A549 (cell line): ENCODE measurements at regions not wholly inside any gene's neighbourhood (a gene's known extent, or its start where the extent isn't known, plus 50 kb on each side); places are given as distances from the start of the nearest gene placed in this dataset.

Source experiments
- ATAC-seq, 2 experiments: fragments of 200-7000 bp in 1 of 2; fragments of >200 bp in 1 of 2; cut with Nextera tagmentation in 1 of 2; cut with Tn5 transposase in 1 of 2; 3 replicates each; pipeline versions ENCODE4 v1.8.0 to v1.9.1; 2018 to 2020; ENCODE audit warnings: mild to moderate bottlenecking in 1 of 2, moderate library complexity in 1 of 2
- CTCF ChIA-PET: fragments of 300-600 bp; sonication (Branson Sonifier 250); formaldehyde crosslinking; extraction: SDS; loops from one replicate; lab custom pipeline; 2021; ENCODE audit warnings: antibody characterized with exemption, inconsistent platforms; lab: Yijun Ruan, JAX
- POLR2A ChIA-PET: fragments of 350-600 bp; formaldehyde crosslinking; extraction: SDS; loops from one replicate; lab custom pipeline; 2021; ENCODE audit warnings: antibody characterized with exemption, inconsistent platforms; lab: Yijun Ruan, JAX
- DNase-seq, 2 experiments: peaks; one replicate each; pipeline versions ENCODE4 v3.0.0 to v3.0.0-alpha.2; 2011 to 2016; ENCODE audit warnings: low read depth in 1 of 2, low spot score in 1 of 2
- FAIRE-seq: peaks from 2 replicates; lab custom pipeline; 2011; peaks lifted over from hg19 to GRCh38; lab: Jason Lieb, UNC
- H3K27ac ChIP-seq, 2 experiments: fragments of >200 bp; sonication (Bioruptor Twin); formaldehyde crosslinking; 3 replicates each; pipeline ENCODE4 v1.5.1; 2016 to 2017
- H3K4me1 ChIP-seq: fragments of >200 bp; sonication (Bioruptor Twin); formaldehyde crosslinking; 3 replicates; pipeline ENCODE4 v1.6.1; 2016
- H3K4me2 ChIP-seq: fragments of >200 bp; sonication (Bioruptor Twin); formaldehyde crosslinking; 3 replicates; pipeline ENCODE4 v1.6.1; 2016
- H3K4me3 ChIP-seq: fragments of >200 bp; sonication (Bioruptor Twin); formaldehyde crosslinking; 3 replicates; pipeline ENCODE4 v1.5.1; 2016
- H3K9me3 ChIP-seq: fragments of >200 bp; sonication (Bioruptor Twin); formaldehyde crosslinking; 3 replicates; pipeline ENCODE4 v1.6.1; 2016
- ATOH8 ChIP-seq: fragments of 250-450 bp; sonication (Bioruptor Pico); IDR thresholded peaks from 2 replicates; pipeline ENCODE4 v1.5.0; 2020; ENCODE audit warnings: low read depth, mild to moderate bottlenecking, moderate library complexity
- BCL3 ChIP-seq: fragments of >200 bp; sonication (Bioruptor Twin); formaldehyde crosslinking; IDR thresholded peaks from 3 replicates; pipeline ENCODE4 v1.6.1; 2016
- BHLHE40 ChIP-seq: IDR thresholded peaks from 2 replicates; pipeline ENCODE4 v1.6.1; 2012; ENCODE audit warnings: low read depth, low read length, inconsistent platforms
- CBX8 ChIP-seq: fragments of 200-600 bp; sonication (generic); IDR thresholded peaks from 2 replicates; pipeline ENCODE4 v1.6.1; 2016
- CEBPB ChIP-seq, 2 experiments: fragments of >200 bp in 1 of 2; sonication (Bioruptor Twin) in 1 of 2; formaldehyde crosslinking in 1 of 2; IDR thresholded peaks; 2 replicates each; pipeline ENCODE4 v1.6.1; 2012 to 2016
- CHD2 ChIP-seq: fragments of 150-350 bp; IDR thresholded peaks from 2 replicates; pipeline ENCODE4 v1.6.1; 2014; ENCODE audit warnings: low read length; ENCODE audit not compliant: partially characterized antibody
- CHD4 ChIP-seq: fragments of 200-600 bp; sonication (generic); IDR thresholded peaks from 2 replicates; pipeline ENCODE4 v1.6.1; 2016; ENCODE audit warnings: antibody characterized with exemption, mild to moderate bottlenecking, borderline replicate concordance
- EHF ChIP-seq: fragments of 250-450 bp; sonication (Bioruptor Pico); IDR thresholded peaks from 2 replicates; pipeline ENCODE4 v1.5.0; 2020; ENCODE audit warnings: mild to moderate bottlenecking
- EP300 ChIP-seq, 2 experiments: fragments of >200 bp; sonication (Bioruptor Twin); formaldehyde crosslinking; IDR thresholded peaks; 2 replicates in 1 of 2; 3 replicates in 1 of 2; pipeline ENCODE4 v1.6.1; 2016 to 2017
- ESRRA ChIP-seq: fragments of 150-350 bp; IDR thresholded peaks from 2 replicates; pipeline ENCODE4 v1.6.1; 2014; ENCODE audit warnings: mild to moderate bottlenecking, low read length, borderline replicate concordance
- FOXS1 ChIP-seq: fragments of 250-450 bp; sonication (Bioruptor Pico); IDR thresholded peaks from 2 replicates; pipeline ENCODE4 v1.5.0; 2020; ENCODE audit warnings: mild to moderate bottlenecking, moderate library complexity
- HDAC2 ChIP-seq: fragments of 200-600 bp; sonication (generic); IDR thresholded peaks from 2 replicates; pipeline ENCODE4 v1.6.1; 2016
- HES2 ChIP-seq: fragments of >200 bp; sonication (Bioruptor Twin); formaldehyde crosslinking; IDR thresholded peaks from 2 replicates; pipeline ENCODE4 v1.6.1; 2016
- HMGXB4 ChIP-seq: fragments of 250-450 bp; sonication (Bioruptor Pico); IDR thresholded peaks from 2 replicates; pipeline ENCODE4 v1.5.0; 2021; ENCODE audit warnings: mild to moderate bottlenecking, moderate library complexity, borderline replicate concordance
- JUNB ChIP-seq: fragments of >200 bp; sonication (Bioruptor Twin); formaldehyde crosslinking; IDR thresholded peaks from 2 replicates; pipeline ENCODE4 v1.6.1; 2016
- KDM1A ChIP-seq: fragments of 200-600 bp; sonication (generic); IDR thresholded peaks from 2 replicates; pipeline ENCODE4 v1.6.1; 2016; ENCODE audit warnings: low read depth, mild to moderate bottlenecking
- KDM5A ChIP-seq: fragments of 200-600 bp; sonication (generic); IDR thresholded peaks from 2 replicates; pipeline ENCODE4 v1.6.1; 2016; ENCODE audit warnings: antibody characterized with exemption, mild to moderate bottlenecking
- MAZ ChIP-seq: fragments of 150-350 bp; IDR thresholded peaks from 2 replicates; pipeline ENCODE4 v1.6.1; 2014; ENCODE audit warnings: antibody characterized with exemption, low read depth, low read length, borderline replicate concordance
- NFE2L2 ChIP-seq: fragments of 150-350 bp; conservative IDR thresholded peaks from 2 replicates; pipeline ENCODE4 v1.6.1; 2014; ENCODE audit warnings: low read length
- POLR2AphosphoS2 ChIP-seq: conservative IDR thresholded peaks from 2 replicates; pipeline ENCODE4 v1.6.1; 2012; ENCODE audit warnings: low read length, improper control_type of control experiment, inconsistent platforms
- RARB ChIP-seq: fragments of 250-450 bp; sonication (Bioruptor Pico); IDR thresholded peaks from 2 replicates; pipeline ENCODE4 v1.8.0; 2021; ENCODE audit warnings: mild to moderate bottlenecking, moderate library complexity
- RFX5 ChIP-seq: fragments of 450-650 bp; IDR thresholded peaks from 2 replicates; pipeline ENCODE4 v1.7.1; 2014; ENCODE audit warnings: antibody characterized with exemption, mild to moderate bottlenecking, moderate library complexity
- SREBF2 ChIP-seq: fragments of 450-650 bp; IDR thresholded peaks from 2 replicates; pipeline ENCODE4 v1.6.1; 2014; ENCODE audit warnings: mild to moderate bottlenecking, moderate library complexity
- ZC3H11A ChIP-seq: fragments of 450-650 bp; IDR thresholded peaks from 2 replicates; pipeline ENCODE4 v1.6.1; 2014; ENCODE audit warnings: antibody characterized with exemption, mild to moderate bottlenecking
- ZNF302 ChIP-seq: fragments of 250-450 bp; sonication (Bioruptor Pico); IDR thresholded peaks from 2 replicates; pipeline ENCODE4 v1.9.0; 2021; ENCODE audit warnings: inconsistent platforms, mild to moderate bottlenecking, moderate library complexity
- ZSCAN20 ChIP-seq: fragments of 250-450 bp; sonication (Bioruptor Pico); IDR thresholded peaks from 2 replicates; pipeline ENCODE4 v1.8.0; 2022; ENCODE audit warnings: mild to moderate bottlenecking, moderate library complexity
- WGBS: methylation state at CpG from one replicate; pipeline ENCODE4 v1.1.6; 2017; ENCODE audit errors: missing lambda C conversion rate; 5-methylcytosine and 5-hydroxymethylcytosine counted together
- TF ChIP-seq, protein P1 (sequence below): fragments of >200 bp; sonication (Bioruptor Twin); formaldehyde crosslinking; IDR thresholded peaks from 3 replicates; pipeline ENCODE4 v1.5.1; 2016
- TF ChIP-seq, protein P2 (sequence below): fragments of 150-350 bp; IDR thresholded peaks from 2 replicates; pipeline ENCODE4 v1.6.1; 2014; ENCODE audit warnings: low read depth, mild to moderate bottlenecking, low read length

GRCh38 chr6:18733921-18734550, 346.9 kb downstream of the RNF144B start (continued):
- TF ChIP-seq, protein P1, sequence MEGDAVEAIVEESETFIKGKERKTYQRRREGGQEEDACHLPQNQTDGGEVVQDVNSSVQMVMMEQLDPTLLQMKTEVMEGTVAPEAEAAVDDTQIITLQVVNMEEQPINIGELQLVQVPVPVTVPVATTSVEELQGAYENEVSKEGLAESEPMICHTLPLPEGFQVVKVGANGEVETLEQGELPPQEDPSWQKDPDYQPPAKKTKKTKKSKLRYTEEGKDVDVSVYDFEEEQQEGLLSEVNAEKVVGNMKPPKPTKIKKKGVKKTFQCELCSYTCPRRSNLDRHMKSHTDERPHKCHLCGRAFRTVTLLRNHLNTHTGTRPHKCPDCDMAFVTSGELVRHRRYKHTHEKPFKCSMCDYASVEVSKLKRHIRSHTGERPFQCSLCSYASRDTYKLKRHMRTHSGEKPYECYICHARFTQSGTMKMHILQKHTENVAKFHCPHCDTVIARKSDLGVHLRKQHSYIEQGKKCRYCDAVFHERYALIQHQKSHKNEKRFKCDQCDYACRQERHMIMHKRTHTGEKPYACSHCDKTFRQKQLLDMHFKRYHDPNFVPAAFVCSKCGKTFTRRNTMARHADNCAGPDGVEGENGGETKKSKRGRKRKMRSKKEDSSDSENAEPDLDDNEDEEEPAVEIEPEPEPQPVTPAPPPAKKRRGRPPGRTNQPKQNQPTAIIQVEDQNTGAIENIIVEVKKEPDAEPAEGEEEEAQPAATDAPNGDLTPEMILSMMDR = no peak
- TF ChIP-seq BHLHE40 (no peak), HMGXB4 (CRISPR knock-in tag) (no peak), RFX5 (no peak)

DNA sequence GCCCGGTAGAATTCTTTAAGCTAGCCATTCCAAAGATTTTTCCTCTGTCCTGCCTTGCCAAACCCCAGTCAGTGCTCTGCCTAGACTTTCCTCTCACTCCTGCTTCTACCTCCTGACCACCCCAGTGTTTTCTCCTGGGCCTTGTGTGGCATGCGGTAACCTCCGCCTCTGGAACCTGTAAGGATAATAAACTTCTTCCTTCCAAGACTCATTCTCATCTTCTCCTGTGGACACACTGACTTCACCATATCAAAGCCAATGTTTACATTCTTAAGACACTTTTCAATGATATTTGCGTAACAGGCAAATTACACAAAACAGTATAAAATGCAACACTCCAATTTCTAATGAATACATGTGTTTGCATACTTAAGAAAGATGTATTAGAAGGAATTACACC, 354.6 kb downstream of the RNF144B start:
- H3K4me1 ChIP-seq = no peaks in the 10 kb centered on the region
- H3K9me3 ChIP-seq = no peaks in the 10 kb centered on the region
- H3K4me3 ChIP-seq = no peak overlapping the region
- TF ChIP-seq KDM1A (no peak), RARB (no peak), HDAC2 (no peak), FOXS1 (CRISPR knock-in tag) (no peak), CHD2 (no peak), BCL3 (no peak), POLR2AphosphoS2 (no peak), EP300 (IDR thresholded peaks at IDR 0.05) (no peak)
- TF ChIP-seq, protein P2, sequence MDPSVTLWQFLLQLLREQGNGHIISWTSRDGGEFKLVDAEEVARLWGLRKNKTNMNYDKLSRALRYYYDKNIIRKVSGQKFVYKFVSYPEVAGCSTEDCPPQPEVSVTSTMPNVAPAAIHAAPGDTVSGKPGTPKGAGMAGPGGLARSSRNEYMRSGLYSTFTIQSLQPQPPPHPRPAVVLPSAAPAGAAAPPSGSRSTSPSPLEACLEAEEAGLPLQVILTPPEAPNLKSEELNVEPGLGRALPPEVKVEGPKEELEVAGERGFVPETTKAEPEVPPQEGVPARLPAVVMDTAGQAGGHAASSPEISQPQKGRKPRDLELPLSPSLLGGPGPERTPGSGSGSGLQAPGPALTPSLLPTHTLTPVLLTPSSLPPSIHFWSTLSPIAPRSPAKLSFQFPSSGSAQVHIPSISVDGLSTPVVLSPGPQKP = no peak
- ChIA-PET CTCF (no interaction called here), POLR2A (no interaction called here)
- H3K27ac ChIP-seq = no peak overlapping the region
- DNase-seq (no peak), ATAC-seq (no peak), FAIRE-seq (no peak)
- no peak overlapping the region for H3K4me2 ChIP-seq
- 46% methylated on average over 4 of the region's 4 CpGs for WGBS

- Histone ChIP-seq H3K4me3 (no peak overlapping the region), H3K4me2 (no peak overlapping the region), H3K4me1 (no peaks in the 10 kb centered on the region), H3K27ac (no peak overlapping the region), H3K9me3 (no peaks in the 10 kb centered on the region)
- POLR2A ChIA-PET = no interaction called here
- no peak for TF ChIP-seq POLR2AphosphoS2
- TF ChIP-seq ESRRA = no peak
- no peak for TF ChIP-seq CBX8
- no peak for TF ChIP-seq CHD4
- TF ChIP-seq HES2 = no peak
- no peak for TF ChIP-seq ZSCAN20 (CRISPR knock-in tag)
- no peak for TF ChIP-seq ATOH8
- no peak for TF ChIP-seq BHLHE40
- no peak for TF ChIP-seq ZC3H11A
- no peak for TF ChIP-seq SREBF2
- TF ChIP-seq CHD2 = no peak
- no peak for TF ChIP-seq EHF
- no peak for TF ChIP-seq KDM5A
- TF ChIP-seq CEBPB (IDR thresholded peaks at IDR 0.05) = no peak
- TF ChIP-seq MAZ = no peak
- TF ChIP-seq FOXS1 (CRISPR knock-in tag) = no peak
- no peak for TF ChIP-seq JUNB
- no peak for TF ChIP-seq NFE2L2
- no peak for TF ChIP-seq ZNF302 (CRISPR knock-in tag)
- no peak for TF ChIP-seq RARB
- no peak for DNase-seq
- WGBS = 2% methylated on average over 2 of the region's 2 CpGs
- CTCF ChIA-PET = no interaction called here
- ATAC-seq = no peak
- no peak for FAIRE-seq
Observed at GRCh38 chr6:18742406-18742805, 355.3 kb downstream of the RNF144B start.
